DND-41 (cell line): ENCODE measurements at regions not wholly inside any gene's neighbourhood (a gene's known extent, or its start where the extent isn't known, plus 50 kb on each side); places are given as distances from the start of the nearest gene placed in this dataset.

Source experiments
- ATAC-seq: fragments of 200-7000 bp; cut with Tn5 transposase; 3 replicates; pipeline ENCODE4 v1.9.1; 2021; ENCODE audit warnings: low read depth; ENCODE audit not compliant: insufficient read depth
- DNase-seq: peaks from one replicate; pipeline ENCODE4 v3.0.0-alpha.2; 2020
- H2AFZ ChIP-seq: 2 replicates; pipeline ENCODE4 v1.6.0; 2012; ENCODE audit warnings: low read depth, low read length
- H3K27ac ChIP-seq: 2 replicates; pipeline ENCODE4 v1.5.1; 2012; ENCODE audit warnings: low read length, inconsistent platforms
- H3K27me3 ChIP-seq: fragments of 200-600 bp; sonication (generic); 2 replicates; pipeline ENCODE4 v1.6.0; 2012; ENCODE audit warnings: low read length, mild to moderate bottlenecking, inconsistent platforms; ENCODE audit not compliant: insufficient read depth, poor library complexity
- H3K36me3 ChIP-seq: 2 replicates; pipeline ENCODE4 v1.5.1; 2012; ENCODE audit warnings: low read length, inconsistent platforms; ENCODE audit not compliant: insufficient read depth
- H3K4me1 ChIP-seq: 2 replicates; pipeline ENCODE4 v1.5.1; 2012; ENCODE audit warnings: mild to moderate bottlenecking, low read length; ENCODE audit not compliant: insufficient read depth
- H3K4me2 ChIP-seq: 2 replicates; pipeline ENCODE4 v1.6.0; 2012; ENCODE audit warnings: mild to moderate bottlenecking, moderate library complexity, low read length, inconsistent platforms; ENCODE audit not compliant: insufficient read depth
- H3K4me3 ChIP-seq, 2 experiments: fragments of 200-600 bp in 1 of 2; shearing (Covaris generic) in 1 of 2; 2 replicates each; pipeline ENCODE4 v1.5.1; 2012 to 2016; ENCODE audit warnings: inconsistent platforms in 2 of 2, low read length in 2 of 2, mild to moderate bottlenecking in 2 of 2, low read depth in 1 of 2, moderate library complexity in 1 of 2
- H3K79me2 ChIP-seq: 2 replicates; pipeline ENCODE4 v1.6.0; 2012; ENCODE audit warnings: low read length, inconsistent platforms; ENCODE audit not compliant: insufficient read depth
- H3K9ac ChIP-seq: 2 replicates; pipeline ENCODE4 v1.6.0; 2012; ENCODE audit warnings: low read depth, mild to moderate bottlenecking, inconsistent platforms, low read length, moderate library complexity
- H3K9me3 ChIP-seq: 2 replicates; pipeline ENCODE4 v1.5.1; 2012; ENCODE audit warnings: low read length, moderate library complexity, mild to moderate bottlenecking, inconsistent platforms; ENCODE audit not compliant: insufficient read depth, severe bottlenecking
- H4K20me1 ChIP-seq: 2 replicates; pipeline ENCODE4 v1.6.0; 2012; ENCODE audit warnings: low read length; ENCODE audit not compliant: insufficient read depth
- EZH2 ChIP-seq: IDR thresholded peaks from 3 replicates; pipeline ENCODE4 v1.6.1; 2012; ENCODE audit warnings: borderline replicate concordance, low read depth, mild to moderate bottlenecking, moderate library complexity, low read length, inconsistent platforms; ENCODE audit not compliant: severe bottlenecking
- TF ChIP-seq, protein P1 (sequence below): IDR thresholded peaks from 2 replicates; pipeline ENCODE4 v1.5.1; 2012; ENCODE audit warnings: borderline replicate concordance, low read length, moderate library complexity, mild to moderate bottlenecking; ENCODE audit not compliant: poor library complexity, severe bottlenecking; ENCODE audit errors: extremely low read depth

GRCh38 chr6:9606435-9607134 is 808.3 kb downstream of the TFAP2A start:
- DNase-seq (no peak), ATAC-seq (no peak)
- Histone ChIP-seq H3K9ac (no peak overlapping the region), H2AFZ (no peak overlapping the region), H3K4me1 (no peaks in the 10 kb centered on the region), H3K79me2 (no peaks in the 10 kb centered on the region), H3K36me3 (no peaks in the 10 kb centered on the region), H3K9me3 (no peaks in the 10 kb centered on the region), H3K27ac (no peak overlapping the region), H3K27me3 (no peaks in the 10 kb centered on the region), H3K4me2 (no peak overlapping the region), H3K4me3 (no peak overlapping the region), H4K20me1 (no peaks in the 10 kb centered on the region)
- TF ChIP-seq, protein P1, sequence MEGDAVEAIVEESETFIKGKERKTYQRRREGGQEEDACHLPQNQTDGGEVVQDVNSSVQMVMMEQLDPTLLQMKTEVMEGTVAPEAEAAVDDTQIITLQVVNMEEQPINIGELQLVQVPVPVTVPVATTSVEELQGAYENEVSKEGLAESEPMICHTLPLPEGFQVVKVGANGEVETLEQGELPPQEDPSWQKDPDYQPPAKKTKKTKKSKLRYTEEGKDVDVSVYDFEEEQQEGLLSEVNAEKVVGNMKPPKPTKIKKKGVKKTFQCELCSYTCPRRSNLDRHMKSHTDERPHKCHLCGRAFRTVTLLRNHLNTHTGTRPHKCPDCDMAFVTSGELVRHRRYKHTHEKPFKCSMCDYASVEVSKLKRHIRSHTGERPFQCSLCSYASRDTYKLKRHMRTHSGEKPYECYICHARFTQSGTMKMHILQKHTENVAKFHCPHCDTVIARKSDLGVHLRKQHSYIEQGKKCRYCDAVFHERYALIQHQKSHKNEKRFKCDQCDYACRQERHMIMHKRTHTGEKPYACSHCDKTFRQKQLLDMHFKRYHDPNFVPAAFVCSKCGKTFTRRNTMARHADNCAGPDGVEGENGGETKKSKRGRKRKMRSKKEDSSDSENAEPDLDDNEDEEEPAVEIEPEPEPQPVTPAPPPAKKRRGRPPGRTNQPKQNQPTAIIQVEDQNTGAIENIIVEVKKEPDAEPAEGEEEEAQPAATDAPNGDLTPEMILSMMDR = no peak
- TF ChIP-seq EZH2 = no peak

GRCh38 chr6:9594746-9595145 is 820.1 kb downstream of the TFAP2A start:
- TF ChIP-seq EZH2 = no peak
- TF ChIP-seq, protein P1 = no peak
- Histone ChIP-seq H3K4me1 (no peaks in the 10 kb centered on the region), H3K27ac (no peak overlapping the region), H3K27me3 (no peaks in the 10 kb centered on the region), H2AFZ (no peak overlapping the region), H3K4me2 (no peak overlapping the region), H3K9me3 (no peaks in the 10 kb centered on the region), H3K9ac (no peak overlapping the region), H3K36me3 (no peaks in the 10 kb centered on the region), H3K4me3 (no peak overlapping the region), H3K79me2 (no peaks in the 10 kb centered on the region), H4K20me1 (no peaks in the 10 kb centered on the region)
- ATAC-seq (no peak), DNase-seq (no peak)

- Histone ChIP-seq H3K9me3 (no peaks in the 10 kb centered on the region), H3K4me3 (no peak overlapping the region), H3K27me3 (no peaks in the 10 kb centered on the region), H3K4me1 (no peaks in the 10 kb centered on the region), H3K27ac (no peak overlapping the region), H3K79me2 (no peaks in the 10 kb centered on the region), H3K36me3 (no peaks in the 10 kb centered on the region), H2AFZ (no peak overlapping the region), H3K4me2 (no peak overlapping the region), H3K9ac (no peak overlapping the region), H4K20me1 (no peaks in the 10 kb centered on the region)
- DNase-seq = no peak
- TF ChIP-seq, protein P1 = no peak
- no peak for TF ChIP-seq EZH2
- ATAC-seq = no peak
These were observed 821.3 kb downstream of the TFAP2A start for GRCh38 chr6:9593554-9593953.
